K562 (cell line): ENCODE measurements at regions not wholly inside any gene's neighbourhood (a gene's known extent, or its start where the extent isn't known, plus 50 kb on each side); places are given as distances from the start of the nearest gene placed in this dataset.

ENCODE experiments used
- ATAC-seq: fragments of 200-7000 bp; cut with Tn5 transposase; 3 replicates; pipeline ENCODE4 v1.9.1; 2020; ENCODE audit warnings: moderate library complexity
- BruUV-seq: library from RNA; stranded (reverse); fragments of 400-500 nt; replicated peaks from 2 replicates; lab custom pipeline; 2021; lab: Mats Ljungman, UMichigan
- CTCF ChIA-PET: fragments of 300-600 bp; formaldehyde crosslinking; extraction: SDS; loops from one replicate; lab custom pipeline; 2021; ENCODE audit warnings: low intra/inter-chr PET ratio; lab: Yijun Ruan, JAX
- POLR2A ChIA-PET: fragments of 300-600, 350-650 bp; sonication (Branson Sonifier 250); formaldehyde crosslinking; extraction: SDS; loops from one replicate; lab custom pipeline; 2021; ENCODE audit warnings: antibody characterized with exemption, inconsistent platforms; lab: Yijun Ruan, JAX
- DNase-seq, 4 experiments: peaks; one replicate each; pipeline versions ENCODE4 v3.0.0 to v3.0.0-alpha.2; 2011 to 2018; ENCODE audit warnings: low spot score in 3 of 4, mixed read lengths in 3 of 4; ENCODE audit errors: extremely low read depth in 1 of 4
- FAIRE-seq: peaks from 2 replicates; lab custom pipeline; 2011; peaks lifted over from hg19 to GRCh38; lab: Jason Lieb, UNC
- H2AFZ ChIP-seq: 2 replicates; pipeline ENCODE4 v1.6.0; 2011; ENCODE audit warnings: low read depth, low read length, control low read depth, inconsistent platforms
- H3K27ac ChIP-seq: fragments of 200-600 bp; 3 replicates; pipeline ENCODE4 v1.8.0; 2011; ENCODE audit warnings: low read depth, mild to moderate bottlenecking, control low read depth, inconsistent platforms, low read length, moderate library complexity, mixed read lengths; ENCODE audit errors: extremely low read depth
- H3K27me3 ChIP-seq, 2 experiments: fragments of 300-600 bp in 1 of 2; 2 replicates in 1 of 2; 3 replicates in 1 of 2; pipeline versions ENCODE4 v1.6.0 to v1.8.0; 2011; ENCODE audit warnings: inconsistent platforms in 2 of 2, low read length in 2 of 2, mild to moderate bottlenecking in 1 of 2, mixed read lengths in 1 of 2, moderate library complexity in 1 of 2; ENCODE audit not compliant: control insufficient read depth in 2 of 2, insufficient read depth in 2 of 2
- H3K36me3 ChIP-seq: fragments of 300-600 bp; 3 replicates; pipeline ENCODE4 v1.8.0; 2011; ENCODE audit warnings: mild to moderate bottlenecking, low read length, inconsistent platforms; ENCODE audit not compliant: control insufficient read depth, insufficient read depth
- H3K4me1 ChIP-seq, 2 experiments: fragments of 200-600 bp in 1 of 2; replicated peaks in 1 of 2; 2 replicates in 1 of 2; 3 replicates in 1 of 2; pipeline versions ENCODE4 v1.5.1 to v1.8.0; 2011; ENCODE audit warnings: inconsistent platforms in 2 of 2, low read length in 2 of 2, mild to moderate bottlenecking in 1 of 2, mixed read lengths in 1 of 2, moderate library complexity in 1 of 2; ENCODE audit not compliant: control insufficient read depth in 2 of 2, insufficient read depth in 2 of 2
- H3K4me2 ChIP-seq: 2 replicates; pipeline ENCODE4 v1.6.1; 2011; ENCODE audit warnings: low read length, control low read depth, inconsistent platforms, mixed read lengths; ENCODE audit not compliant: insufficient read depth
- H3K4me3 ChIP-seq: fragments of 200-600 bp; sonication (generic), shearing (Covaris generic); 2 replicates; pipeline ENCODE4 v1.5.1; 2016; ENCODE audit warnings: control low read depth, inconsistent platforms
- H3K79me2 ChIP-seq: fragments of 200-600 bp; 3 replicates; pipeline ENCODE4 v1.8.0; 2011; ENCODE audit warnings: low read length, inconsistent platforms; ENCODE audit not compliant: control insufficient read depth, insufficient read depth
- H3K9ac ChIP-seq, 2 experiments: 2 replicates each; pipeline versions ENCODE4 v1.6.0 to v1.6.1; 2011; ENCODE audit warnings: low read depth in 2 of 2, low read length in 2 of 2, control low read depth in 1 of 2, inconsistent platforms in 1 of 2, mild to moderate bottlenecking in 1 of 2, mixed read lengths in 1 of 2; ENCODE audit not compliant: insufficient read depth in 1 of 2
- H3K9me1 ChIP-seq: one replicate; pipeline ENCODE4 v1.6.0; 2011; ENCODE audit warnings: inconsistent platforms, mild to moderate bottlenecking, low read length, moderate library complexity; ENCODE audit not compliant: control insufficient read depth, insufficient read depth
- H3K9me3 ChIP-seq: replicated peaks from 2 replicates; pipeline ENCODE4 v1.5.1; 2011; ENCODE audit warnings: low read depth, low read length, inconsistent platforms; ENCODE audit not compliant: control insufficient read depth, insufficient read depth
- H4K20me1 ChIP-seq: replicated peaks from 2 replicates; pipeline ENCODE4 v1.6.1; 2011; ENCODE audit warnings: low read length, inconsistent platforms, mixed read lengths; ENCODE audit not compliant: control insufficient read depth, insufficient read depth
- BDP1 ChIP-seq: IDR thresholded peaks from 3 replicates; pipeline ENCODE4 v1.6.1; 2011; ENCODE audit not compliant: insufficient read length, insufficient read depth
- HMG20A ChIP-seq: fragments of 450-650 bp; formaldehyde crosslinking; conservative IDR thresholded peaks from 2 replicates; pipeline ENCODE4 v1.4.0; 2020; ENCODE audit warnings: mild to moderate bottlenecking, mixed read lengths
- IFI16 ChIP-seq: fragments of 250-450 bp; sonication (Bioruptor Pico); IDR thresholded peaks from 2 replicates; pipeline ENCODE4 v2.1.2; 2022; ENCODE audit warnings: mild to moderate bottlenecking, inconsistent platforms
- KDM5B ChIP-seq: fragments of 200-600 bp; sonication (generic); IDR thresholded peaks from 2 replicates; pipeline ENCODE4 v1.6.1; 2012; ENCODE audit warnings: low read depth, mild to moderate bottlenecking, moderate library complexity, low read length, control low read depth, inconsistent platforms; ENCODE audit not compliant: insufficient replicate concordance
- KLF6 ChIP-seq: fragments of 250-450 bp; sonication (Bioruptor Pico); IDR thresholded peaks from 2 replicates; pipeline ENCODE4 v1.4.0; 2020; ENCODE audit warnings: mild to moderate bottlenecking, moderate library complexity, borderline replicate concordance
- MTA2 ChIP-seq: fragments of 450-650 bp; IDR thresholded peaks from 2 replicates; pipeline ENCODE4 v1.6.1; 2016; ENCODE audit warnings: low read depth
- NCOA6 ChIP-seq: fragments of 450-650 bp; IDR thresholded peaks from 2 replicates; pipeline ENCODE4 v1.6.1; 2017; ENCODE audit warnings: mild to moderate bottlenecking
- NUFIP1 ChIP-seq: fragments of 450-650 bp; IDR thresholded peaks from 2 replicates; pipeline ENCODE4 v1.6.1; 2018; ENCODE audit not compliant: partially characterized antibody
- POLR2H ChIP-seq: IDR thresholded peaks from 2 replicates; pipeline ENCODE4 v1.6.1; 2016; ENCODE audit warnings: missing genetic modification characterization, low read depth, mild to moderate bottlenecking, control low read depth, missing compliant biosample characterization, moderate library complexity
- SMARCA4 ChIP-seq: fragments of 450-650 bp; IDR thresholded peaks from 2 replicates; pipeline ENCODE4 v1.6.1; 2016
- TCF3 ChIP-seq: sonication (generic); formaldehyde crosslinking; IDR thresholded peaks from 2 replicates; pipeline ENCODE4 v1.4.0; 2020; ENCODE audit warnings: mild to moderate bottlenecking, missing genetic modification reagents
- ZBTB1 ChIP-seq: sonication (generic); formaldehyde crosslinking; IDR thresholded peaks from 2 replicates; pipeline ENCODE4 v1.8.1; 2023; ENCODE audit warnings: missing genetic modification reagents, low read depth, mild to moderate bottlenecking, borderline replicate concordance
- ZNF263 ChIP-seq: sonication (generic); formaldehyde crosslinking; IDR thresholded peaks from 2 replicates; pipeline ENCODE4 v1.8.0; 2022; ENCODE audit warnings: mild to moderate bottlenecking, missing genetic modification reagents, borderline replicate concordance
- ZNF717 ChIP-seq: fragments of 250-450 bp; sonication (Bioruptor Pico); IDR thresholded peaks from 2 replicates; pipeline ENCODE4 v1.5.0; 2021
- WGBS: fragments of 100-300 bp; shearing (Covaris generic); methylation state at CpG from one replicate; pipeline ENCODE4 v1.1.6; 2016; ENCODE audit warnings: low coverage, mixed read lengths; ENCODE audit not compliant: insufficient coverage; ENCODE audit errors: missing lambda C conversion rate; 5-methylcytosine and 5-hydroxymethylcytosine counted together
- in situ Hi-C: fragments of 300-500 bp; cut with MboI; formaldehyde crosslinking; loops from 4 replicates; pipeline ENCODE4 v1.15.0; 2018; ENCODE audit warnings: inconsistent platforms, mixed read lengths
- intact Hi-C: fragments of 100-400 bp; cut with micrococcal nuclease; formaldehyde crosslinking; loops from 2 replicates; pipeline ENCODE4 v1.14.2; 2022
- TF ChIP-seq, protein P1 (sequence below): IDR thresholded peaks from 2 replicates; pipeline ENCODE4 v1.6.1; 2014; ENCODE audit warnings: antibody characterized with exemption

GRCh38 chr15:39482459-39482858 is 98.4 kb upstream of the THBS1 start:
- Histone ChIP-seq H3K4me2 (no peak overlapping the region), H3K9me3 (no peaks in the 10 kb centered on the region), H3K27ac (no peak overlapping the region), H3K36me3 (no peaks in the 10 kb centered on the region), H3K4me3 (no peak overlapping the region), H4K20me1 (no peaks in the 10 kb centered on the region), H3K9ac (no peak overlapping the region), H3K4me1 (no peaks in the 10 kb centered on the region), H2AFZ (no peak overlapping the region), H3K27me3 (no peaks in the 10 kb centered on the region), H3K79me2 (no peaks in the 10 kb centered on the region), H3K9me1 (no peaks in the 10 kb centered on the region)
- in situ Hi-C loops: no loop called here
- POLR2A ChIA-PET: no interaction called here
- no peak for TF ChIP-seq NCOA6
- no peak for TF ChIP-seq SMARCA4
- no peak for TF ChIP-seq KLF6 (CRISPR knock-in tag)
- TF ChIP-seq HMG20A (CRISPR knock-in tag): no peak
- TF ChIP-seq NUFIP1: no peak
- no peak for TF ChIP-seq IFI16 (CRISPR knock-in tag)
- no peak for TF ChIP-seq ZBTB1 (CRISPR knock-in tag)
- TF ChIP-seq KDM5B: no peak
- no peak for TF ChIP-seq TCF3 (CRISPR knock-in tag)
- no peak for TF ChIP-seq ZNF717 (CRISPR knock-in tag)
- no peak for TF ChIP-seq BDP1
- TF ChIP-seq, protein P1, sequence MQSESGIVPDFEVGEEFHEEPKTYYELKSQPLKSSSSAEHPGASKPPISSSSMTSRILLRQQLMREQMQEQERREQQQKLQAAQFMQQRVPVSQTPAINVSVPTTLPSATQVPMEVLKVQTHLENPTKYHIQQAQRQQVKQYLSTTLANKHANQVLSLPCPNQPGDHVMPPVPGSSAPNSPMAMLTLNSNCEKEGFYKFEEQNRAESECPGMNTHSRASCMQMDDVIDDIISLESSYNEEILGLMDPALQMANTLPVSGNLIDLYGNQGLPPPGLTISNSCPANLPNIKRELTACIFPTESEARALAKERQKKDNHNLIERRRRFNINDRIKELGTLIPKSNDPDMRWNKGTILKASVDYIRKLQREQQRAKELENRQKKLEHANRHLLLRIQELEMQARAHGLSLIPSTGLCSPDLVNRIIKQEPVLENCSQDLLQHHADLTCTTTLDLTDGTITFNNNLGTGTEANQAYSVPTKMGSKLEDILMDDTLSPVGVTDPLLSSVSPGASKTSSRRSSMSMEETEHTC: no peak
- no peak for TF ChIP-seq MTA2
- TF ChIP-seq POLR2H (tag): no peak
- TF ChIP-seq ZNF263 (CRISPR knock-in tag): no peak
- BruUV-seq: no TSS peak
- intact Hi-C loops: no loop called here
- no peak for FAIRE-seq
- CTCF ChIA-PET: no interaction called here
- 17% methylated on average over 3 of the region's 3 CpGs for WGBS
- no peak for DNase-seq
- ATAC-seq: no peak
